Vagina (tissue), 2 donors: ENCODE measurements at regions not wholly inside any gene's neighbourhood (a gene's known extent, or its start where the extent isn't known, plus 50 kb on each side); places are given as distances from the start of the nearest gene placed in this dataset.
"Not testable (repeated sequence)": the region's sequence is repeated elsewhere in the genome, so short reads cannot be mapped to it uniquely, and the experiment has no call there.

Source experiments
- DNase-seq, 2 donors: peaks; one replicate each; pipeline ENCODE4 v3.0.0-alpha.2; 2017; ENCODE audit errors: extremely low spot score in 2 of 2
- H3K27ac ChIP-seq: fragments of 200-600 bp; sonication (generic); one replicate; pipeline ENCODE4 v1.5.1; 2019
- H3K27me3 ChIP-seq: fragments of 200-600 bp; sonication (generic); one replicate; pipeline ENCODE4 v1.5.1; 2019
- H3K36me3 ChIP-seq, 2 donors: fragments of 200-600 bp; sonication (generic); one replicate each; pipeline ENCODE4 v1.5.1; 2017 to 2019
- H3K4me1 ChIP-seq: fragments of 200-600 bp; sonication (generic); one replicate; pipeline ENCODE4 v1.5.1; 2019
- H3K4me3 ChIP-seq, 2 donors: fragments of 200-600 bp; sonication (generic); 1 replicate in 1 of 2; 2 replicates in 1 of 2; pipeline ENCODE4 v1.5.1; 2016 to 2019
- H3K9me3 ChIP-seq: fragments of 200-600 bp; sonication (generic); one replicate; pipeline ENCODE4 v1.5.1; 2019
- POLR2A ChIP-seq, 2 donors: fragments of 450-650 bp; IDR thresholded peaks; one replicate each; pipeline ENCODE4 v1.6.1; 2017; ENCODE audit warnings: antibody characterized with exemption in 2 of 2, mild to moderate bottlenecking in 2 of 2, moderate library complexity in 2 of 2
- POLR2AphosphoS5 ChIP-seq, 2 donors: sonication (generic); formaldehyde crosslinking; IDR thresholded peaks; one replicate each; pipeline ENCODE4 v1.9.0; 2017; ENCODE audit warnings: antibody characterized with exemption in 2 of 2, mild to moderate bottlenecking in 2 of 2, low read depth in 1 of 2; ENCODE audit not compliant: insufficient read depth in 1 of 2
- intact Hi-C: fragments of 100-400 bp; cut with DNase I; formaldehyde crosslinking; loops from one replicate; pipeline ENCODE4 v1.15.1; 2023
- TF ChIP-seq, protein P1 (sequence below), 3 experiments: fragments of 450-650 bp in 2 of 3; fragments of 200-600 bp in 1 of 3; sonication (generic) in 1 of 3; IDR thresholded peaks; one replicate each; pipeline ENCODE4 v1.5.1; 2017 to 2019; ENCODE audit warnings: antibody characterized with exemption in 3 of 3, mild to moderate bottlenecking in 2 of 3, moderate library complexity in 2 of 3

DNA sequence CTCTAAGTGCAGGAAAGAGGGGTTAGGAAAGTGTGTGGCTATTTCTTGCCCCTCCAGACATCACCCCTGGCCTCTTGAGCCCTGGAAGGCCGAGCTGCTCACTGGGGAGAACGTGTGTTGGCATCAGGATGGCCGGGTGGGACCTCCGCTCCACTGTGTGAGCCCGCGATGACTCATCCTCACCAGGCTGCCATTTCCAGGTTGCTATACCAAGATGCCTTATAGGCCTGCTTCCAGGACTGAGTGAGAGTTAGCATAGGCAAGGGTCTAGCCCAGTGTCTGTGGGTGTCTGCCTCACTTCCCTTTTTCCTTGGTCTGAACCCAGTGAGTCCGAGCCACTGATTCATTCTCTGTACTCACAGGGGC, 105.0 kb downstream of the MRPL14 start:
- intact Hi-C loops: no loop called here
- H3K27me3 ChIP-seq: no peaks in the 10 kb centered on the region
- no peaks in the 10 kb centered on the region for H3K9me3 ChIP-seq
- no peak overlapping the region for H3K4me3 ChIP-seq
- no peak for DNase-seq
- peak overlapping the region; percentile 68 for H3K27ac ChIP-seq
- H3K36me3 ChIP-seq: no peaks in the 10 kb centered on the region
- TF ChIP-seq, protein P1, sequence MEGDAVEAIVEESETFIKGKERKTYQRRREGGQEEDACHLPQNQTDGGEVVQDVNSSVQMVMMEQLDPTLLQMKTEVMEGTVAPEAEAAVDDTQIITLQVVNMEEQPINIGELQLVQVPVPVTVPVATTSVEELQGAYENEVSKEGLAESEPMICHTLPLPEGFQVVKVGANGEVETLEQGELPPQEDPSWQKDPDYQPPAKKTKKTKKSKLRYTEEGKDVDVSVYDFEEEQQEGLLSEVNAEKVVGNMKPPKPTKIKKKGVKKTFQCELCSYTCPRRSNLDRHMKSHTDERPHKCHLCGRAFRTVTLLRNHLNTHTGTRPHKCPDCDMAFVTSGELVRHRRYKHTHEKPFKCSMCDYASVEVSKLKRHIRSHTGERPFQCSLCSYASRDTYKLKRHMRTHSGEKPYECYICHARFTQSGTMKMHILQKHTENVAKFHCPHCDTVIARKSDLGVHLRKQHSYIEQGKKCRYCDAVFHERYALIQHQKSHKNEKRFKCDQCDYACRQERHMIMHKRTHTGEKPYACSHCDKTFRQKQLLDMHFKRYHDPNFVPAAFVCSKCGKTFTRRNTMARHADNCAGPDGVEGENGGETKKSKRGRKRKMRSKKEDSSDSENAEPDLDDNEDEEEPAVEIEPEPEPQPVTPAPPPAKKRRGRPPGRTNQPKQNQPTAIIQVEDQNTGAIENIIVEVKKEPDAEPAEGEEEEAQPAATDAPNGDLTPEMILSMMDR (IDR thresholded peaks at IDR 0.05): no peak
- TF ChIP-seq POLR2A (IDR thresholded peaks at IDR 0.05) (no peak), POLR2AphosphoS5 (IDR thresholded peaks at IDR 0.05; ENCODE audit: insufficient read depth in 1 of 2, low read depth in 1 of 2) (no peak)
- H3K4me1 ChIP-seq: peaks cover 39% of the 10 kb centered on the region

- no peak for DNase-seq
- TF ChIP-seq POLR2A (IDR thresholded peaks at IDR 0.05) (no peak), POLR2AphosphoS5 (IDR thresholded peaks at IDR 0.05; ENCODE audit: insufficient read depth in 1 of 2, low read depth in 1 of 2) (no peak)
- TF ChIP-seq, protein P1 (IDR thresholded peaks at IDR 0.05): no peak
- H3K9me3 ChIP-seq: no peaks in the 10 kb centered on the region
- peak overlapping the region; percentile 68 for H3K27ac ChIP-seq
- H3K4me3 ChIP-seq: no peak overlapping the region
- no peaks in the 10 kb centered on the region for H3K36me3 ChIP-seq
- H3K27me3 ChIP-seq: no peaks in the 10 kb centered on the region
- peaks cover 39% of the 10 kb centered on the region for H3K4me1 ChIP-seq
- intact Hi-C loops: no loop called here
Measured at GRCh38 chr6:44021589-44022295, 105.5 kb downstream of the MRPL14 start.

DNA sequence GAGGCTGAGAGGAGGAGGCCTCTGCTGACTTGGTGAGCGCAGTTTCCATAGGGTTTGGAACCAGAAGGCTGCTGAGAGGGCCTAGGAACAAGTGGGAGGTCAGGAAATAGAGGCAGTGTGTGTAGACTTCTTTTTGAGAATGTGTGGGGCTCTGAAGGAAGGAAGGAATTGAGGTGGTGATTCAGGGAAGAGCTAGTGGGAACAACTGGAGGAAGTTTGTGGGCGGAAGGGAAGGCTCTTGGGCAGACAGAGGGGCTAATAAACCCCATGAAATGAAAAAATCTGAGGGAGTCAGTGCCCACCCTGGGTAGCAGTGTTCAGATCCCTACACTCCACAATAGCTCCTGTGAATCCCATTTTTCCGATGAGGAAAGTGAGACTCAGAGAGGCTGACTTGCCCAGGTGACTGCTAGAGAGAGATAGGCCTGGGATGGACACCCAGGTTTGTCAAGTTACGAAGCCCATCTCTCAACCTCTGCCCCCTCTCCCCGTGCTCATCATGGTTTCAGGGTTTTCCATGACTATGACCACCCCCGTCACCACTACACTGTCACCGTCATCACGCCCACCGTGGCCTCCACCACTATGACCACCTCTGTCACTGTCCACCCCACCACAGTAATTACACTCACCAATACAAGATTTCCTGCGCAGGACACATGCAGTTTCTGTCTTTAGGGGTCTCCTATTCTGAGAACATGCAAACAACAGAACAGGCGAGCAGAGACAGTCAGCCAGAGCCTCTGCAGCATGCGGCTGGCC, 106.4 kb downstream of the MRPL14 start:
- peaks cover 39% of the 10 kb centered on the region for H3K4me1 ChIP-seq
- no peak overlapping the region for H3K4me3 ChIP-seq
- H3K9me3 ChIP-seq: no peaks in the 10 kb centered on the region
- H3K36me3 ChIP-seq: no peaks in the 10 kb centered on the region
- DNase-seq: no peak
- no peaks in the 10 kb centered on the region for H3K27me3 ChIP-seq
- intact Hi-C loops: no loop called here
- peak overlapping the region; percentile 68 for H3K27ac ChIP-seq
- TF ChIP-seq, protein P1 (IDR thresholded peaks at IDR 0.05): no peak
- TF ChIP-seq POLR2A (IDR thresholded peaks at IDR 0.05): no peak
- no peak for TF ChIP-seq POLR2AphosphoS5 (IDR thresholded peaks at IDR 0.05; ENCODE audit: insufficient read depth in 1 of 2, low read depth in 1 of 2)

DNA sequence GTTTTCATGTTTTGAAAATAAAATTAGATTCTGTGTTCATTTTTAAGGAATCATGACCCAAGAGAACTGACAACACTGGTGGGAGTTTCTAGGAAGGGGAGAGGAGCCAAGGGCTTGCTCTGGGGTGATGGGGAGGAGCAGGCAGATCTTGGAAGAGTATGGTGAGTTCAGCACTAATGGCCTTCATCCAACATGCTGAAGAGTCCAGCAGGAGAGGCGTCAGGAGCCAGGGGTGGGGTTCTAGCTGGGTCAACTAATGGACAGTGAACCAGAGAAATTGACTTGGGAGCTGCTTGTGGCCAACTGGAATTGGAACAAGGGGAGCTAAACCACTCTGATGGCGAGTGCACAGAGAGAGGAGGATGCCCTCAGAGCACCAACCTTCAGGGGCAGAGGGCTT, 107.1 kb downstream of the MRPL14 start:
- Histone ChIP-seq H3K4me3 (no peak overlapping the region), H3K27me3 (no peaks in the 10 kb centered on the region), H3K36me3 (no peaks in the 10 kb centered on the region), H3K27ac (peak overlapping the region; percentile 68), H3K9me3 (no peaks in the 10 kb centered on the region), H3K4me1 (peaks cover 37% of the 10 kb centered on the region)
- peak in 1 of 2 donors; percentile 28 for TF ChIP-seq POLR2AphosphoS5 (IDR thresholded peaks at IDR 0.05; ENCODE audit: insufficient read depth in 1 of 2, low read depth in 1 of 2)
- no peak for TF ChIP-seq POLR2A (IDR thresholded peaks at IDR 0.05)
- intact Hi-C loops: no loop called here
- no peak for DNase-seq

DNA sequence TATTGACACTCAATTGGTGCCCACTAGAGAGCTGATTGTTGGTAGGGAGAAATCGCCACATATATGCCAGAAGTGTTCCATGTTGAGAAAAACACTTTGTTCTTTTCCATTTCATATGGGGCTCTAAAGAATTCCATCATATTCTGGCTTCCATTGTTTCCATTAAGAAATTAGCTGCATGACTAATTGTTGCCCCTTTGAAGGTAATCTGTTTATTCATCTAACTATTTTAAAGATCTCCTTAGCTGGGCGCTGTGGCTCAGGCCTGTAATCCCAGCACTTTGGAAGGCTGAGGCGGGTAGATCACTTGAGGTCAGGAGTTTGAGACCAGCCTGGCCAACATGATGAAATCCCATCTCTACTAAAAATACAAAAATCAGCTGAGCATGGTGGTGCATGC, 109.9 kb downstream of the MRPL14 start:
- DNase-seq, H3K27ac ChIP-seq, H3K27me3 ChIP-seq, H3K36me3 ChIP-seq, intact Hi-C loops, H3K9me3 ChIP-seq, H3K4me3 ChIP-seq: not testable (repeated sequence)
- H3K4me1 ChIP-seq: peaks cover 28% of the 10 kb centered on the region
